ENCODE measurements at regions not wholly inside any gene's neighbourhood (a gene's known extent, or its start where the extent isn't known, plus 50 kb on each side); places are given as distances from the start of the nearest gene placed in this dataset.
"Not testable (repeated sequence)": the region's sequence is repeated elsewhere in the genome, so short reads cannot be mapped to it uniquely, and the experiment has no call there.

- H3K4me3 ChIP-seq (ENCODE audit: low read depth, low read length) = no peak overlapping the region
- no peak for DNase-seq (ENCODE audit: low read depth)
- no peak for TF ChIP-seq CTCF (IDR thresholded peaks at IDR 0.05; ENCODE audit: low read depth, low read length, missing control alignments)
These were observed 180.1 kb upstream of the PDE10A start for GRCh38 chr6:165843121-165843520.

- H3K4me3 ChIP-seq (ENCODE audit: low read depth, low read length) = no peak overlapping the region
- TF ChIP-seq CTCF (IDR thresholded peaks at IDR 0.05; ENCODE audit: low read depth, low read length, missing control alignments) = no peak
- no peak for DNase-seq (ENCODE audit: low read depth)
These were observed 179.4 kb upstream of the PDE10A start for GRCh38 chr6:165842281-165842936.

- no peak for TF ChIP-seq CTCF (IDR thresholded peaks at IDR 0.05; ENCODE audit: low read depth, low read length, missing control alignments)
- no peak for DNase-seq (ENCODE audit: low read depth)
- H3K4me3 ChIP-seq (ENCODE audit: low read depth, low read length) = no peak overlapping the region
These were observed 178.1 kb upstream of the PDE10A start for GRCh38 chr6:165841153-165841558.

- TF ChIP-seq CTCF (IDR thresholded peaks at IDR 0.05; ENCODE audit: low read depth, low read length, missing control alignments) = no peak
- DNase-seq (ENCODE audit: low read depth) = no peak
- no peak overlapping the region for H3K4me3 ChIP-seq (ENCODE audit: low read depth, low read length)
These were observed 175.1 kb upstream of the PDE10A start for GRCh38 chr6:165837948-165838745.

- not testable (repeated sequence) for DNase-seq (ENCODE audit: low read depth); H3K4me3 ChIP-seq (ENCODE audit: low read depth, low read length)
These were observed 173.6 kb upstream of the PDE10A start for GRCh38 chr6:165836648-165837047.

GRCh38 chr6:165835410-165835851 is 172.4 kb upstream of the PDE10A start:
- no peak for DNase-seq (ENCODE audit: low read depth)
- no peak overlapping the region for H3K4me3 ChIP-seq (ENCODE audit: low read depth, low read length)
- TF ChIP-seq CTCF (IDR thresholded peaks at IDR 0.05; ENCODE audit: low read depth, low read length, missing control alignments) = no peak

GRCh38 chr6:165834613-165835259 is 171.7 kb upstream of the PDE10A start:
- no peak for DNase-seq (ENCODE audit: low read depth)
- H3K4me3 ChIP-seq (ENCODE audit: low read depth, low read length) = no peak overlapping the region
- no peak for TF ChIP-seq CTCF (IDR thresholded peaks at IDR 0.05; ENCODE audit: low read depth, low read length, missing control alignments)

All from GM12864 (cell line).